Uterus (tissue), 2 donors: ENCODE measurements at regions not wholly inside any gene's neighbourhood (a gene's known extent, or its start where the extent isn't known, plus 50 kb on each side); places are given as distances from the start of the nearest gene placed in this dataset.

Experiments used
- CTCF ChIP-seq, 4 experiments: fragments of 200-600 bp in 2 of 4; fragments of 450-650 bp in 2 of 4; sonication (generic) in 2 of 4; IDR thresholded peaks; one replicate each; pipeline ENCODE4 v1.5.1; 2016 to 2019; ENCODE audit warnings: antibody characterized with exemption in 4 of 4, mild to moderate bottlenecking in 2 of 4, moderate library complexity in 1 of 4
- POLR2A ChIP-seq, 2 donors: fragments of 450-650 bp; IDR thresholded peaks; one replicate each; pipeline ENCODE4 v1.6.1; 2016; ENCODE audit warnings: antibody characterized with exemption in 2 of 2, mild to moderate bottlenecking in 1 of 2, moderate library complexity in 1 of 2

GRCh38 chrX:3166670-3167455 is 125.6 kb downstream of the ARSF start:
- TF ChIP-seq POLR2A (IDR thresholded peaks at IDR 0.05), result no peak
- TF ChIP-seq CTCF (IDR thresholded peaks at IDR 0.05), result no peak
